NCI-H1694 (cell line): ENCODE measurements at regions not wholly inside any gene's neighbourhood (a gene's known extent, or its start where the extent isn't known, plus 50 kb on each side); places are given as distances from the start of the nearest gene placed in this dataset.
"Not testable (repeated sequence)": the region's sequence is repeated elsewhere in the genome, so short reads cannot be mapped to it uniquely, and the experiment has no call there.

Experiments used
- DNase-seq: peaks from one replicate; lab custom pipeline; 2025; lab: John Stamatoyannopoulos, UW

DNA sequence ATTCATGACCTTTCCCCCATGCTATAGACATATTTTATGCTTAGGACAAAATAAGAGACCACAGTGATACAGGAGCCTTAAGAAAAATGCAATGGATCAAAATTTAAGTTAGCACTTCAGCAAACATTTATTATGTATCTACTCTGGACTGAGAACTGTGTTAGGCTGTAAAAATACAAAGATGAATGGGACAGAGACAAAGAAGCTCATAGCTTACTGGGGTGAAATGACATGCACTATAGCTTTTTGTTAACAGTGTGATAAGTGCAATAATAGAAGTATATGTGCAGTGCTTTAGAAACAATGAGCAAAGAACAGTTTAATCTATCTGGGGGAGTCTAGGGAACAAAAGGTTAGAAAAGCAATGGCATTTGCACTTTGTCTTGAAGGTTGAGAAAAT lies 1543.1 kb downstream of the FAM181B start:
- DNase-seq = no peak

GRCh38 chr11:81187033-81187432 lies 1546.6 kb downstream of the FAM181B start:
- not testable (repeated sequence) for DNase-seq

- DNase-seq = no peak
Observed at GRCh38 chr11:81174646-81175330, 1558.9 kb downstream of the FAM181B start.

- DNase-seq = no peak
Observed at GRCh38 chr11:81165164-81165563, 1568.5 kb downstream of the FAM181B start.

DNA sequence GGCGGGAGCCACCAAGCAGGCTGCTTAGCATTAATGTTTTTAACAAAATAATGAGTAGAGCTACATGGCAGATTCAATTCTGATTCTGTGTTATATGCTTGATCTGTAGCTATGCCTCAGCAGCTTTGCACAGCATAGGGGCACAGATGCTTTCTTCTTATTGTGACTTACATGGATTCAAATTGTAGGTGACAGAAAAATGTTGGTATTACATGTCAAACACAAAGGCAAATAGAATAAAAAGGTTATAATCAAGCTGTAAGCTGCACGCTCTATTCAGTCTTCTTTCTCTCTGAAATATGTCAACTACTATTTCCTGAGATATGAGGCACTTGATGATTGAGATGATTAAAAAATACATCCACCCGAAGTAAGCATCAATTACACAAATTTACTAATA lies 1573.8 kb downstream of the FAM181B start:
- DNase-seq = no peak

GRCh38 chr11:81135570-81135969 lies 1598.1 kb downstream of the FAM181B start:
- no peak for DNase-seq

DNA sequence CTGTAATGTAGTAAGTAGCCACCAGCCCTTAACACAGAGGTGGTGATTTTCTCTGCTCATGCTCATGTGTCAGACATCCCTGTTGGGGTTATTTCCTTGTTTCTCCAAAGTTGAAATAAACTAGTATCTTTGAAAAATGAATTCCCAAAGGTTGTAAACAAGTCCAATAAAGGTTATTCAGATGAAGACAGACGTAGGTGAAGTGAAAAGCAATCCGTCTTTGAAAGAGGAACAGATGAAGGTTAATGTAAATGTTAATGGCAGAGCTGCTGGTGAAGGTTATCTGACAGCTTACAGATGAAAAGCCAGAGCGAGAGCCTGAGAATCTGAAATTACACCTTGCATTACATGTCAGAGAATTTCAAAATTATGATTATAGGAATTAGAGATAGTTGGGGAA lies 1604.0 kb downstream of the FAM181B start:
- no peak for DNase-seq

DNA sequence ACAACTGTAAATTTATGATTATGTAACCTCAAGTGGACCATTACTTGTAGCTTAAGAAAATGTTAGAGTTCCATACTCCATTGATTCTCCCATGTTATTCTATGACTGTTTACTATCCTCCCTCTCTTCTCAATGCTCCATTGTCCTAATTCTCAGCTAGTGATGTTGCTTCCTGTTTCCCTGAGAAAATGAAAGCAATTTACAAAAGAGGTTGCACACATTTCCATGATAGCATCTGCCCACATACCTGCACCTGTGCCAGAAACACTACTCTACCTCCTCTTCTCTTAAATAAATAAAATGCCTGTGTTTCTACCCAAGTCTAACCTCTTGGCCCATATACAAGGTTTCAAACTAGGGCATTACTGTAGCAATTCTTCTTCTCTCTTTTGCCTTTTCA lies 1620.9 kb downstream of the FAM181B start:
- DNase-seq = no peak

- no peak for DNase-seq
Observed at GRCh38 chr11:81104051-81104450, 1629.6 kb downstream of the FAM181B start.

GRCh38 chr11:81098471-81098870 lies 1635.2 kb downstream of the FAM181B start:
- DNase-seq = no peak

GRCh38 chr11:81092522-81092921 lies 1641.1 kb downstream of the FAM181B start:
- DNase-seq = no peak

- DNase-seq = no peak
Observed at GRCh38 chr11:81089242-81089641, 1644.4 kb downstream of the FAM181B start.

DNA sequence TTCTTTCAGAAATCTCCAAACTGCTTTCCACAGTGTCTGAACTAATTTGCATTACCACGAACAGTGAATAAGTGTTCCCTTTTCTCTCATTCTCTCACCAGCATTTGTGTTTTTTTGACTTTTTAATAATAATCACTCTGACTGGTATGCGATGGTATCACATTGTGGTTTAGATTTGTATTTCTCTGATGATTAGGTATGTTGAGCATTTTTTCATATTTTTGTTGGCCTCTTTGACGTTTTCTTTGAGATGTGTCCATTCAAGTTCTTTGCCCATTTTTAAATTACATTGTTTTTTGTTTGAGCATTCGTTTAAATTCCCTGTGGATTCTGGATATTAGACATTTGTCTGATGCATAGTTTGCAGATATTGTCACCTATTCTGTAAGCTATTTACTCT lies 1639.6 kb upstream of the TENM4 start:
- no peak for DNase-seq

DNA sequence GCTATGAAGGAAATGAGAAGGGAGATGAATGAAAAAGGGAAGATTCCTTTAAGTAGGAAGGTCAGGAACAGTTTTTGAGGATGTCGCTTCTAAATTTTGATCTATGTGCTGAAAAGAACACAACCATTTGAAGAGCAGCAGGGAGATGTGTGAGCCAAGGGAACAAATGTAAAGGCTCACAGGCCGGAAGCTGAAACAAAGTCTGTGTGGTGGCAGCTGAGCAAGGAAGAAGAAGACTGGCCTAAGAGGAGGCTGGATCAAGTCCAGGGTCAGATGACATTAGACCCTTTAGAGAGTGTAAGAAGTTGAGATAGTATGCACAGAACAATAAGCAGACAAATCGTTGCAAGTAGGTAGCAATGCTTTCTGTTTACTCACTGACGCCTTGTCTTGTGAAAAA lies 1631.4 kb upstream of the TENM4 start:
- DNase-seq = no peak

- no peak for DNase-seq
Observed at GRCh38 chr11:81071606-81072005, 1630.8 kb upstream of the TENM4 start.

DNA sequence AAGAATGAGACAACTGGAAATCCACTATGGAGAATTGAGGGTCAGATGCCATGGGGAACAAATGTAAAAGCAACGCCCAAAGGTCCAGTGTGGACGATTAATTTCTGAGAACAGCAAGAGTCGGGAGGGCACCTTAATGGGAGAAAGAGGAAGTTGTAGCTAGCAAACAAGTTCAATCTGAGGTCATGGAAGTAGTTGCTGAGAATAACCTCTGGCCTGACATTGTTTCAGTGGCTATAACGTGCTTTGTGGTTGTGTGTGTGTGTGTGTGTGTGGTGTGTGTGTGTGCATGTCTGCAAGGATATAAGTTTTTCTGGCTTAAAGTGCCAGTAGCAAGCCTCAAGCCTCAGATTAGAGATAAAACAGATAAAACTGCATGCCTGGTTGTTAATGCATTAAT lies 1630.1 kb upstream of the TENM4 start:
- DNase-seq = no peak

GRCh38 chr11:81059356-81059755 lies 1618.5 kb upstream of the TENM4 start:
- no peak for DNase-seq

- DNase-seq = no peak
Observed at GRCh38 chr11:81052344-81053158, 1611.7 kb upstream of the TENM4 start.

DNA sequence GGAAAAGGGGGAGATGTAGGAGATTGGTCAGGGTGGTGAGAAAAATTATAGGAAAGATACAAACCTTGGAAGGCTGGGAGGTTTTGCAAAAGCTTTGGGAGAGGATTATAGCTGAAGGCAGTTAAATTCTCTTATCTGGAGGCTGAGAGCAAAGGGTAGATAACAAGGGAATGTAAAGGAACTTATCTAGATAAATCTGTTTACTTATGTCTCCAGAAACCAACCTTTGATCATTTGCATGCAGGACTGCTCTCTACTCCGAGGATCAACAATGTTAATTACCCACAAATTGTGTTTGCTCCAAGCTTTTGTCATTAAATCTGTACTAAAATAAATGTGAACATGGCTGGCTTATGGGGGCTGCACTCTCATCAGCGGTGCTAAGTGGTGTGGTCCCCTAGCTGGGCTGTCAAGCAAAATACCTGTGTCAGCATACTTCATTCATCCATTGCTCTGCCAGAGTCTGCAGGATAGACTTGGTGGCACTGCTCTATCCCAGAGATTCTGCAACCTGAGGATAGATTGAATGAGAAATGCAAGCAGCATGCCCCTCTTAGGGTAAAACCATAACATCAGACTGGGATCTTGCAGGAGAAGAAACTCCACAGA lies 1599.2 kb upstream of the TENM4 start:
- no peak for DNase-seq

DNA sequence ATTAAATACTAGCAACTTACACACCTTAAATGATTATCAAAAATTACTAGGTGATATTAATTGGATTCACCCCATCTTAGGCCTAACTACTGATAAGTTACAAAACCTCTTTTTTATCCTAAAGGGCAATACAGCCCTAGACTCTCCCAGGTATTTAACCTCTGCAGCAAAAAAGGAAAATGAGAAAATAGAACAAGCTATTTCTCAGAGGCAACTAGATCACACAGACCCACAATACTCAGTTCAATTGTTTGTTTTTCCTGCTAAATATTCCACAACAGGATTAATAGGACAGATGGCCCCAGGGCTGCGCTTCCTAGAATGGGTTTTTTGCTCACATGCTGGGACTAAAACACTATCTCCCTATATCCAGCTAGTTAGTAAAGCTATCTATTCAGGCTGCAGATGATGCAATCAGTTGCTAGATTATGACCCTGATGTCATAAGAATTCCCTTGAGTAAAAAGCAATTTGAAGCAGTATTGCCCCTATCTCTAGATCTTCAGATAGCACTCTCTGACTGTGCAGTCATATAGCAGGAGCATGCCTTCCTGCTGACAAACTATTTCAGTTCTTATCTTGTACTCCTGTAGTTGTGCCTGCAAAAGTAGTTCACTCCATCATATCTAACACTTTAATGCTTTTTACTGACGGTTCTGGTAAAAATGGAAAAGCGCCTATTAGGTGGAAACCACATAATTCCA lies 1595.5 kb upstream of the TENM4 start:
- no peak for DNase-seq

DNA sequence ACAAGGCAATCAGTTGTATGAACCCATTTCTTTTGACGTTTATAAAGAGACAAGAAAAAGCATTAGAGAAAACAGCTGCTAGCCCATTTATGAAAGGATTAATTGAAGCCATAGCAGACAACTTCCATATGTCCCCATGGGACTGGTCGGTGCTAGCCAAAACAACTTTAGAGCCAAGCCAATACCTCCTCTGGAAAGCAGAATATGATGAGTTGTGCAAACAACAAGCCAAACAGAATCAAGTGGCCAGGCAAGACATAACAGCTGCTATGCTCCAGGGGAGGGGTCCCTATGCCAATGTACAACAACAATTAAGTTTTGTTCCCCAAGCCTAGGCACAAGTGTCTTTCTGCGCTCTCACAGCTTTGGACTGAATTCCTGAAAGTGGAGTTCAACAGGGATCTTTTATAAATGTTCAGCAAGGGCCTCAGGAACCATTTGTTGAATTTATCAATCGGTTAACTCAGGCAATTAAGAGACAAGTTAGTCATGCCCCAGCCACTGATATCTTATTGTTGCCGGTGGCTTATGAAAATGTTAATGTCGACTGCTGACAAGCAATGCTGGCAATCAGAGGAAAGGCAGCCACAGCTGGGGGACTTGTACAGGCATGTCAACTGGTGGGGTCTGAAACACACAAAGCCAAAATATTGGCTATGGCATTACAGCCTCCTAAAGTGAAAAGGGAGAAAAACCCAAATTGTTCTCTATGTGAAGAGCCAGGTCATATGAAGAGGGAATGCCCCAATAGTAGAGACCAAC lies 1593.1 kb upstream of the TENM4 start:
- DNase-seq = no peak

- DNase-seq = no peak
Observed at GRCh38 chr11:81032906-81033305, 1592.1 kb upstream of the TENM4 start.
